PC-9 (cell line): ENCODE measurements at regions not wholly inside any gene's neighbourhood (a gene's known extent, or its start where the extent isn't known, plus 50 kb on each side); places are given as distances from the start of the nearest gene placed in this dataset.

ENCODE experiments used
- EZH2 ChIP-seq: fragments of 200-600 bp; sonication (generic); IDR thresholded peaks from 2 replicates; pipeline ENCODE4 v1.8.0; 2017; ENCODE audit warnings: antibody characterized with exemption, low read depth
- TF ChIP-seq, protein P1 (sequence below): fragments of 200-600 bp; sonication (generic); conservative IDR thresholded peaks from 2 replicates; pipeline ENCODE4 v1.6.1; 2017; ENCODE audit warnings: mixed run types, antibody characterized with exemption, mild to moderate bottlenecking, moderate library complexity

DNA sequence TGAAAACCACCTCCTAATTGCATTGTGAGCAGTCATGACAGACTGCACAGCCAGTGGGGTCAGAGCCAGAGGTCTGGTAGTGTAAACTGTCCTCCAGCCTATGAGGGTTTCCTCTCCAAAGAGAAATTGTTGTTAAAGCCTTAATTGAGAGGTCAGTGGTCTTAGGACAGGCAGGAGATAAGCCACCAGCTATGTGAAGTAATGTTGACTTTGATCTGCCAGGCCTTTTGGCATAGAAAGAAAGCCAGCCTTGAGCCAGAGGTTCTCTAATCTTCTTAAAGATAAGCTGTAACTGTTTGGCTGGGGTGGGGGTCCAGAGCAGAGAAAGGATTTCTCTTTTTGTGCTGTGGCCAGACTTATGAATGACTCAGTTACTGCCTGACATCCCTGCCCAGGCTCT lies 248.4 kb downstream of the WDR11 start:
- TF ChIP-seq, protein P1, sequence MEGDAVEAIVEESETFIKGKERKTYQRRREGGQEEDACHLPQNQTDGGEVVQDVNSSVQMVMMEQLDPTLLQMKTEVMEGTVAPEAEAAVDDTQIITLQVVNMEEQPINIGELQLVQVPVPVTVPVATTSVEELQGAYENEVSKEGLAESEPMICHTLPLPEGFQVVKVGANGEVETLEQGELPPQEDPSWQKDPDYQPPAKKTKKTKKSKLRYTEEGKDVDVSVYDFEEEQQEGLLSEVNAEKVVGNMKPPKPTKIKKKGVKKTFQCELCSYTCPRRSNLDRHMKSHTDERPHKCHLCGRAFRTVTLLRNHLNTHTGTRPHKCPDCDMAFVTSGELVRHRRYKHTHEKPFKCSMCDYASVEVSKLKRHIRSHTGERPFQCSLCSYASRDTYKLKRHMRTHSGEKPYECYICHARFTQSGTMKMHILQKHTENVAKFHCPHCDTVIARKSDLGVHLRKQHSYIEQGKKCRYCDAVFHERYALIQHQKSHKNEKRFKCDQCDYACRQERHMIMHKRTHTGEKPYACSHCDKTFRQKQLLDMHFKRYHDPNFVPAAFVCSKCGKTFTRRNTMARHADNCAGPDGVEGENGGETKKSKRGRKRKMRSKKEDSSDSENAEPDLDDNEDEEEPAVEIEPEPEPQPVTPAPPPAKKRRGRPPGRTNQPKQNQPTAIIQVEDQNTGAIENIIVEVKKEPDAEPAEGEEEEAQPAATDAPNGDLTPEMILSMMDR, result no peak
- no peak for TF ChIP-seq EZH2
